HepG2 (cell line): ENCODE measurements at regions not wholly inside any gene's neighbourhood (a gene's known extent, or its start where the extent isn't known, plus 50 kb on each side); places are given as distances from the start of the nearest gene placed in this dataset.

Experiments used
- ATAC-seq: fragments of 200-7000 bp; cut with Tn5 transposase; 3 replicates; pipeline ENCODE4 v1.9.1; 2020; ENCODE audit warnings: mild to moderate bottlenecking, moderate library complexity
- BruUV-seq: library from RNA; stranded (reverse); fragments of 400-500 nt; replicated peaks from 2 replicates; lab custom pipeline; 2021; lab: Mats Ljungman, UMichigan
- CTCF ChIA-PET: fragments of 300-600 bp; formaldehyde crosslinking; extraction: SDS; loops from one replicate; lab custom pipeline; 2021; ENCODE audit warnings: low total read pairs, inconsistent platforms, low intra/inter-chr PET ratio; lab: Yijun Ruan, JAX
- POLR2A ChIA-PET: fragments of 350-600 bp; sonication (Branson Sonifier 250); formaldehyde crosslinking; loops from one replicate; lab custom pipeline; 2020; ENCODE audit warnings: antibody characterized with exemption, inconsistent platforms; lab: Yijun Ruan, JAX
- DNase-seq: peaks from one replicate; pipeline ENCODE4 v3.0.0-alpha.2; 2015; ENCODE audit warnings: low spot score
- FAIRE-seq: peaks from 3 replicates; lab custom pipeline; 2011; peaks lifted over from hg19 to GRCh38; lab: Jason Lieb, UNC
- H2AFZ ChIP-seq: one replicate; pipeline ENCODE4 v1.6.1; 2011; ENCODE audit warnings: low read length, inconsistent platforms
- H3K27ac ChIP-seq: fragments of 300-600 bp; 3 replicates; pipeline ENCODE4 v1.8.0; 2011; ENCODE audit warnings: mixed run types, mild to moderate bottlenecking, mixed read lengths, low read length, inconsistent platforms; ENCODE audit not compliant: insufficient read depth; ENCODE audit errors: extremely low read length
- H3K27me3 ChIP-seq, 2 experiments: fragments of 200-600 bp in 1 of 2; 2 replicates in 1 of 2; 3 replicates in 1 of 2; pipeline versions ENCODE4 v1.6.0 to v1.8.0; 2011; ENCODE audit warnings: low read length in 2 of 2, mild to moderate bottlenecking in 2 of 2, moderate library complexity in 2 of 2, inconsistent platforms in 1 of 2; ENCODE audit not compliant: insufficient read depth in 2 of 2, control insufficient read depth in 1 of 2
- H3K36me3 ChIP-seq, 2 experiments: fragments of 200-600 bp in 1 of 2; replicated peaks in 1 of 2; 2 replicates in 1 of 2; 3 replicates in 1 of 2; pipeline versions ENCODE4 v1.5.1 to v1.8.0; 2011; ENCODE audit warnings: low read length in 2 of 2, inconsistent platforms in 1 of 2; ENCODE audit not compliant: insufficient read depth in 2 of 2, control insufficient read depth in 1 of 2
- H3K4me1 ChIP-seq: 2 replicates; pipeline ENCODE4 v1.5.1; 2012; ENCODE audit warnings: low read length, inconsistent platforms; ENCODE audit not compliant: insufficient read depth
- H3K4me2 ChIP-seq: 2 replicates; pipeline ENCODE4 v1.6.0; 2011; ENCODE audit warnings: low read depth, low read length, inconsistent platforms
- H3K4me3 ChIP-seq, 3 experiments: fragments of 200-600 bp in 1 of 3; sonication (generic), shearing (Covaris generic) in 1 of 3; replicated peaks in 1 of 3; 2 replicates each; pipeline ENCODE4 v1.5.1; 2011 to 2016; ENCODE audit warnings: low read length in 3 of 3, inconsistent platforms in 2 of 3, low read depth in 2 of 3, mild to moderate bottlenecking in 2 of 3, control low read depth in 1 of 3, mixed read lengths in 1 of 3; ENCODE audit not compliant: insufficient read depth in 1 of 3
- H3K79me2 ChIP-seq: one replicate; pipeline ENCODE4 v1.6.1; 2011; ENCODE audit warnings: low read length, inconsistent platforms; ENCODE audit not compliant: insufficient read depth
- H3K9ac ChIP-seq: 2 replicates; pipeline ENCODE4 v1.6.0; 2011; ENCODE audit warnings: mild to moderate bottlenecking, low read depth, low read length, inconsistent platforms; ENCODE audit not compliant: insufficient read depth
- H3K9me3 ChIP-seq: 2 replicates; pipeline ENCODE4 v1.5.1; 2012; ENCODE audit warnings: mild to moderate bottlenecking, low read length
- H4K20me1 ChIP-seq: 2 replicates; pipeline ENCODE4 v1.6.0; 2011; ENCODE audit warnings: inconsistent platforms, mild to moderate bottlenecking, low read length, moderate library complexity; ENCODE audit not compliant: insufficient read depth
- CENPX ChIP-seq: sonication (generic); formaldehyde crosslinking; IDR thresholded peaks from 2 replicates; pipeline ENCODE4 v1.9.0; 2021; ENCODE audit warnings: mild to moderate bottlenecking, missing genetic modification reagents, moderate library complexity
- EP300 ChIP-seq, 3 experiments: sonication (generic) in 1 of 3; formaldehyde crosslinking in 1 of 3; IDR thresholded peaks; 2 replicates each; pipeline versions ENCODE4 v1.5.1 to v1.6.1; 2011 to 2020; ENCODE audit warnings: low read depth in 2 of 3, low read length in 2 of 3, borderline replicate concordance in 1 of 3, improper control_type of control experiment in 1 of 3, mild to moderate bottlenecking in 1 of 3, missing genetic modification reagents in 1 of 3, moderate library complexity in 1 of 3
- FOXM1 ChIP-seq: sonication (generic); formaldehyde crosslinking; IDR thresholded peaks from 2 replicates; pipeline ENCODE4 v1.5.0; 2020; ENCODE audit warnings: missing genetic modification reagents
- SRF ChIP-seq: IDR thresholded peaks from 2 replicates; pipeline ENCODE4 v1.6.1; 2011; ENCODE audit warnings: mild to moderate bottlenecking, low read depth, low read length, moderate library complexity
- ZNF282 ChIP-seq: fragments of 450-650 bp; IDR thresholded peaks from 2 replicates; pipeline ENCODE4 v1.6.1; 2018; ENCODE audit not compliant: partially characterized antibody
- ZNF607 ChIP-seq: sonication (generic); formaldehyde crosslinking; IDR thresholded peaks from 2 replicates; pipeline ENCODE4 v1.5.1; 2020; ENCODE audit warnings: missing genetic modification reagents, mild to moderate bottlenecking, borderline replicate concordance
- in situ Hi-C: cut with HindIII; loops from 2 replicates; pipeline ENCODE4 v1.10.0; 2017; ENCODE audit warnings: low pct_unique_long_range_greater_than_20kb; ENCODE audit not compliant: extremely low pct_ligation_motif_present
- intact Hi-C: fragments of 100-400 bp; cut with micrococcal nuclease; formaldehyde crosslinking; loops from one replicate; pipeline ENCODE4 v1.10.0; 2022; ENCODE audit not compliant: unreplicated experiment
- TF ChIP-seq, protein P1 (sequence below): sonication (generic); formaldehyde crosslinking; IDR thresholded peaks from 2 replicates; pipeline ENCODE4 v1.5.0; 2020; ENCODE audit warnings: missing genetic modification reagents
- TF ChIP-seq, protein P2 (sequence below): sonication (generic); formaldehyde crosslinking; IDR thresholded peaks from 2 replicates; pipeline ENCODE4 v1.4.0; 2020; ENCODE audit warnings: mild to moderate bottlenecking, missing genetic modification reagents, borderline replicate concordance
- TF ChIP-seq, protein P3 (sequence below), 2 experiments: fragments of 450-650 bp in 1 of 2; sonication (generic) in 1 of 2; formaldehyde crosslinking; IDR thresholded peaks; 2 replicates each; pipeline versions ENCODE4 v1.5.0 to v1.8.0; 2020 to 2022; ENCODE audit warnings: mild to moderate bottlenecking in 1 of 2, missing genetic modification reagents in 1 of 2
- TF ChIP-seq, protein P4 (sequence below): sonication (generic); formaldehyde crosslinking; IDR thresholded peaks from 2 replicates; pipeline ENCODE4 v1.4.0; 2020; ENCODE audit warnings: low read depth, mild to moderate bottlenecking, missing genetic modification reagents
- TF ChIP-seq, protein P5 (sequence below): sonication (generic); formaldehyde crosslinking; IDR thresholded peaks from 2 replicates; pipeline ENCODE4 v1.4.0; 2020; ENCODE audit warnings: missing genetic modification reagents, borderline replicate concordance

DNA sequence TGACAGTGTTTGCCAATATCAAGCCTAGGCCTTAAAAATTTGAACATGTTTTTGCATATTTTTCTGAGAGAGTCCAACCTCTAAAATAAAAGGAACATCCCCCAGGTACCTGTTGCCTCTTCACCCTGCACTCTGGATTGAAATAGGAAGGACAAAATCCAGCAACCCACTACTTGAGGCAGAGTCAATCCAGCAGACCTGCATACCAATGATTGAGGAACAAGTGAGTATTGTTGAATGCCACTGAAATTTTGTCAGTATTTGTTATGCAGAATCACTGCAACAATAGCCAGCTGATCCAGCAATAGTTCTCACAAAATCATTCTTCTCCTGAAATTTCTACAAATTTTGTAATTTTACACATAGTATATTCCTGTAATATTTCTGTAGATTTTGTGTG lies 460.6 kb upstream of the FOXG1 start:
- no peak overlapping the region for H3K4me3 ChIP-seq
- intact Hi-C loops (no loop called here), in situ Hi-C loops (no loop called here)
- H4K20me1 ChIP-seq = no peaks in the 10 kb centered on the region
- FAIRE-seq (no peak), ATAC-seq (no peak), DNase-seq (no peak)
- no peak overlapping the region for H2AFZ ChIP-seq
- H3K4me2 ChIP-seq = no peak overlapping the region
- BruUV-seq = no TSS peak
- H3K9ac ChIP-seq = no peak overlapping the region
- peaks cover 96% of the 10 kb centered on the region for H3K9me3 ChIP-seq
- H3K27me3 ChIP-seq = no peaks in the 10 kb centered on the region
- POLR2A ChIA-PET = no interaction called here
- CTCF ChIA-PET = no interaction called here
- H3K27ac ChIP-seq = no peak overlapping the region
- H3K79me2 ChIP-seq = no peaks in the 10 kb centered on the region
- H3K4me1 ChIP-seq = no peaks in the 10 kb centered on the region
- H3K36me3 ChIP-seq = no peaks in the 10 kb centered on the region
- TF ChIP-seq, protein P1, sequence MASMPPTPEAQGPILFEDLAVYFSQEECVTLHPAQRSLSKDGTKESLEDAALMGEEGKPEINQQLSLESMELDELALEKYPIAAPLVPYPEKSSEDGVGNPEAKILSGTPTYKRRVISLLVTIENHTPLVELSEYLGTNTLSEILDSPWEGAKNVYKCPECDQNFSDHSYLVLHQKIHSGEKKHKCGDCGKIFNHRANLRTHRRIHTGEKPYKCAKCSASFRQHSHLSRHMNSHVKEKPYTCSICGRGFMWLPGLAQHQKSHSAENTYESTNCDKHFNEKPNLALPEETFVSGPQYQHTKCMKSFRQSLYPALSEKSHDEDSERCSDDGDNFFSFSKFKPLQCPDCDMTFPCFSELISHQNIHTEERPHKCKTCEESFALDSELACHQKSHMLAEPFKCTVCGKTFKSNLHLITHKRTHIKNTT (CRISPR knock-in tag) = no peak
- TF ChIP-seq ZNF282 (no peak), FOXM1 (CRISPR knock-in tag) (no peak), SRF (no peak), CENPX (CRISPR knock-in tag) (no peak), ZNF607 (CRISPR knock-in tag) (no peak), EP300 (IDR thresholded peaks at IDR 0.05; ENCODE audit: low read depth in 2 of 2, low read length in 2 of 2) (no peak), EP300 (CRISPR knock-in tag; IDR thresholded peaks at IDR 0.05; ENCODE audit: borderline replicate concordance) (no peak)
- TF ChIP-seq, protein P2, sequence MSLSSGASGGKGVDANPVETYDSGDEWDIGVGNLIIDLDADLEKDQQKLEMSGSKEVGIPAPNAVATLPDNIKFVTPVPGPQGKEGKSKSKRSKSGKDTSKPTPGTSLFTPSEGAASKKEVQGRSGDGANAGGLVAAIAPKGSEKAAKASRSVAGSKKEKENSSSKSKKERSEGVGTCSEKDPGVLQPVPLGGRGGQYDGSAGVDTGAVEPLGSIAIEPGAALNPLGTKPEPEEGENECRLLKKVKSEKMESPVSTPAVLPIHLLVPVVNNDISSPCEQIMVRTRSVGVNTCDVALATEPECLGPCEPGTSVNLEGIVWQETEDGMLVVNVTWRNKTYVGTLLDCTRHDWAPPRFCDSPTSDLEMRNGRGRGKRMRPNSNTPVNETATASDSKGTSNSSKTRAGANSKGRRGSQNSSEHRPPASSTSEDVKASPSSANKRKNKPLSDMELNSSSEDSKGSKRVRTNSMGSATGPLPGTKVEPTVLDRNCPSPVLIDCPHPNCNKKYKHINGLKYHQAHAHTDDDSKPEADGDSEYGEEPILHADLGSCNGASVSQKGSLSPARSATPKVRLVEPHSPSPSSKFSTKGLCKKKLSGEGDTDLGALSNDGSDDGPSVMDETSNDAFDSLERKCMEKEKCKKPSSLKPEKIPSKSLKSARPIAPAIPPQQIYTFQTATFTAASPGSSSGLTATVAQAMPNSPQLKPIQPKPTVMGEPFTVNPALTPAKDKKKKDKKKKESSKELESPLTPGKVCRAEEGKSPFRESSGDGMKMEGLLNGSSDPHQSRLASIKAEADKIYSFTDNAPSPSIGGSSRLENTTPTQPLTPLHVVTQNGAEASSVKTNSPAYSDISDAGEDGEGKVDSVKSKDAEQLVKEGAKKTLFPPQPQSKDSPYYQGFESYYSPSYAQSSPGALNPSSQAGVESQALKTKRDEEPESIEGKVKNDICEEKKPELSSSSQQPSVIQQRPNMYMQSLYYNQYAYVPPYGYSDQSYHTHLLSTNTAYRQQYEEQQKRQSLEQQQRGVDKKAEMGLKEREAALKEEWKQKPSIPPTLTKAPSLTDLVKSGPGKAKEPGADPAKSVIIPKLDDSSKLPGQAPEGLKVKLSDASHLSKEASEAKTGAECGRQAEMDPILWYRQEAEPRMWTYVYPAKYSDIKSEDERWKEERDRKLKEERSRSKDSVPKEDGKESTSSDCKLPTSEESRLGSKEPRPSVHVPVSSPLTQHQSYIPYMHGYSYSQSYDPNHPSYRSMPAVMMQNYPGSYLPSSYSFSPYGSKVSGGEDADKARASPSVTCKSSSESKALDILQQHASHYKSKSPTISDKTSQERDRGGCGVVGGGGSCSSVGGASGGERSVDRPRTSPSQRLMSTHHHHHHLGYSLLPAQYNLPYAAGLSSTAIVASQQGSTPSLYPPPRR (CRISPR knock-in tag) = no peak
- TF ChIP-seq, protein P3, sequence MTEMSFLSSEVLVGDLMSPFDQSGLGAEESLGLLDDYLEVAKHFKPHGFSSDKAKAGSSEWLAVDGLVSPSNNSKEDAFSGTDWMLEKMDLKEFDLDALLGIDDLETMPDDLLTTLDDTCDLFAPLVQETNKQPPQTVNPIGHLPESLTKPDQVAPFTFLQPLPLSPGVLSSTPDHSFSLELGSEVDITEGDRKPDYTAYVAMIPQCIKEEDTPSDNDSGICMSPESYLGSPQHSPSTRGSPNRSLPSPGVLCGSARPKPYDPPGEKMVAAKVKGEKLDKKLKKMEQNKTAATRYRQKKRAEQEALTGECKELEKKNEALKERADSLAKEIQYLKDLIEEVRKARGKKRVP (CRISPR knock-in tag; IDR thresholded peaks at IDR 0.05) = no peak
- TF ChIP-seq, protein P4, sequence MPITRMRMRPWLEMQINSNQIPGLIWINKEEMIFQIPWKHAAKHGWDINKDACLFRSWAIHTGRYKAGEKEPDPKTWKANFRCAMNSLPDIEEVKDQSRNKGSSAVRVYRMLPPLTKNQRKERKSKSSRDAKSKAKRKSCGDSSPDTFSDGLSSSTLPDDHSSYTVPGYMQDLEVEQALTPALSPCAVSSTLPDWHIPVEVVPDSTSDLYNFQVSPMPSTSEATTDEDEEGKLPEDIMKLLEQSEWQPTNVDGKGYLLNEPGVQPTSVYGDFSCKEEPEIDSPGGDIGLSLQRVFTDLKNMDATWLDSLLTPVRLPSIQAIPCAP = no peak
- TF ChIP-seq, protein P5, sequence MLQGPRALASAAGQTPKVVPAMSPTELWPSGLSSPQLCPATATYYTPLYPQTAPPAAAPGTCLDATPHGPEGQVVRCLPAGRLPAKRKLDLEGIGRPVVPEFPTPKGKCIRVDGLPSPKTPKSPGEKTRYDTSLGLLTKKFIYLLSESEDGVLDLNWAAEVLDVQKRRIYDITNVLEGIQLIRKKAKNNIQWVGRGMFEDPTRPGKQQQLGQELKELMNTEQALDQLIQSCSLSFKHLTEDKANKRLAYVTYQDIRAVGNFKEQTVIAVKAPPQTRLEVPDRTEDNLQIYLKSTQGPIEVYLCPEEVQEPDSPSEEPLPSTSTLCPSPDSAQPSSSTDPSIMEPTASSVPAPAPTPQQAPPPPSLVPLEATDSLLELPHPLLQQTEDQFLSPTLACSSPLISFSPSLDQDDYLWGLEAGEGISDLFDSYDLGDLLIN (CRISPR knock-in tag) = no peak
